HG02885 (cell line): ENCODE measurements at regions not wholly inside any gene's neighbourhood (a gene's known extent, or its start where the extent isn't known, plus 50 kb on each side); places are given as distances from the start of the nearest gene placed in this dataset.

Experiments used
- ATAC-seq: cut with Tn5 transposase; IDR thresholded peaks from one replicate; pipeline ENCODE4 v1.9.1; 2021; ENCODE audit warnings: mild to moderate bottlenecking; ENCODE audit not compliant: unreplicated experiment, poor library complexity

DNA sequence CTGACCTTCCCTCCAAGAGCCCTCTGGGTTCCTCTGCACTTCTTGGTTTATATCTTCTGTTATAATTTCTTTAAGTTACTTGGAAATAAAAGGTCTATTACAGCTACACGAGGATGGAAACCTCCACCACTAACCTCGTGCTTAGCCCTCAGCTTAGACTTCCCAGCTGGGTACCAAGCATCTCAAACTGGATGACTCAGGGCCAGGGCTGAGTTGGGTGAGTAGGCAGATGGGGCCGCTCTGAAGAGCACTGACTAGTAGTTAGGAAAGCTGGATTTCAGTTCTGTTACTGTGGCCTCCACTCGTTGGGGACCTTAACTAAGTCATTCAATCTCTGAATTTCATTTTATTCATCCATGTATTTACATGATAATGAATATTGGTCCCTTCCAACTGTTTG is 1036.6 kb downstream of the IGSF11 start:
- ATAC-seq: no peak

GRCh38 chr3:118000219-118000618 is 1034.4 kb downstream of the IGSF11 start:
- no peak for ATAC-seq

DNA sequence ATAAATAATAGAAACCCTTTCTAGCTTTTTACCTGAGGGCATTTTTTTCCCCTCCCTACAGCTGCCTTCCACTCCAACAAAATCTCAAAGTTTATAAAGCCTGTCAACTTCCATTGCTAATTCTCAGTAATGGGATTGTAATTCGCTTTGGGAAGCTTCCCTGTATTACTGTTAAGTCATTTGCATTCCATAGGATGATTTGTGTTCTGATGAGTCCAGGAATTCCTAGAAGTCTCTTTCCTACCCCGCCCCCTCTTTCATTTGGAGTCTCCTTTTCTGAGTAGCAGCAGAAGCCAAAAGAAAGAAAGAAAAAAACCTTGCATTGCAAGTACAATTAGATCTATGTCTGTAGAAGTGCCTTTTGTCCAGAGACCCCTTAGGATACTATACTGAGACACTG is 1033.3 kb downstream of the IGSF11 start:
- no peak for ATAC-seq

DNA sequence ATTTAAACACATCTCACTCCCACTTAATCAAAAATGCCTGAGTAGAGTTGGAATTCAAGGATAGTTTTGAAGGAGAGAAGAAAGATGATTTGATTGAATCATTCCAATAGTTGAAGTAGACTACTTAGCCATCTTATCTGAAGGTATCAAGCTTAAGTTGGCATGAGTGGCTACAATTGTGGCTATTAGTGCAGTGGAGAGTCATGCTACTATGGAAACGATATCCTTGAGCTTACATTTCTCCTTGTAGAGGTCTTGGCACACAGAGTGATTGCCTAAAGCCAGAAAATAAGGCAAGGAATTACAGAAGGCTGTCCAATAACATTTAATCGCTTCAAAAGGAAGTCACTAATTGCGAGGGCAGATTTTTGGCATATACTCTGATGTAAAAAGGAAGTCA is 1022.7 kb downstream of the IGSF11 start:
- ATAC-seq: no peak

DNA sequence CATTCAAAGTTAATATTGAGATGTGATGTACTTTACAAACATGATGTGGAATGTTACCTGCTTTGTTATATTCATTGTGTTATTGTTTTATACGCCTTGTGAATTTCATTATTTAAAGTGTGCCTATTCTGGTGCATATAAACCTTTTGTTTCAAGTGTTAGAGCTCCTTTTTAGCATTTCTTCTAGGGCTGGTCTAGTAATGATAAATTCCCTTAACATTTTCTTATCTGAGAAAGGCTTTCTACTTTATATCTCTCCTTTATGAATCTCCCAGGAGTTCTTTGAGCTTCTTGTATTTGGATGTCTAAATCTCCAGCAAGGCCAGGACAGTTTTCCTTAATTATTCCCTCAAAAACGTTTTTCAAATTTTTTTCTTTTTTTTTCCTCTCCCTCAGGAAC is 1005.6 kb downstream of the IGSF11 start:
- ATAC-seq: no peak

DNA sequence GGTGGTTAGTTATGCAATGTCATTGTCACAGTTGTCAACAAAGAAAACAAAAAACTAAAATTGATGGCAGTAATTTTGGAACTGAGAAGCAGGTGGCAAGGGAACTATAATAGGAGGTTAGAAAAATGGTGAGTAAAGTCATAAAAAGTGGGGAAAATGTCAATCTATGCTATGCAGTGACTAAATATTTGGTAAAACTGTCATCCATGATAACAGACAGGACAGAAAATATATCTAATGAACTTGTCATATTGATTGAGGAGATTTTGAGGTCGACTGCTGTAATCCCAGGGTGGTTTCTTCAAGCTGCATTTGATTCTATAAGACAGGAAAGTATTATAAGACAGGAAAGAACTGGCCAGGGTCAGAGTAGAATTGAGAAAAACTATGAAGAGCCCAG is 998.4 kb downstream of the IGSF11 start:
- ATAC-seq: no peak

DNA sequence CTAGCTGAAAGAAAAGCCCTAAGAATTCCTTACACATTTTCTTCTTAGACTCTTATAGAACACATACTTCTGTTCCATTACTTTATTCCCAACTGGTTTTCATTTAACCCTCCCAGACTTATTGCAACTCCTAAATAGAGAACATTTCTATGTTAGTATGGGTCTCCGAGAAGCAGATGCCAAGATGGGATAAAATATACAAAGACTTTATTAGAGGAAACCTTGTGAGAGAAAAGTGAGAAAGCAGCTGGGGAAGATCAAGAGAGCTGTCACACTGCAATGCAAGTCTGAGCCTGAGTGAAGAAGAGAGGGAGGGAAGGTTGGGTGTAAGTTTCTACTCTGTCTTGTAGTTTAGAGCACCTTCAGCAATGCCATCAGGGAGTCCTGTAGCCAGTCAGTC is 979.3 kb downstream of the IGSF11 start:
- no peak for ATAC-seq

- no peak for ATAC-seq
Measured at GRCh38 chr3:118057086-118057485, 977.6 kb downstream of the IGSF11 start.

GRCh38 chr3:118059096-118059495 is 975.5 kb downstream of the IGSF11 start:
- ATAC-seq: no peak

- no peak for ATAC-seq
Measured at GRCh38 chr3:118067439-118067838, 967.2 kb downstream of the IGSF11 start.

DNA sequence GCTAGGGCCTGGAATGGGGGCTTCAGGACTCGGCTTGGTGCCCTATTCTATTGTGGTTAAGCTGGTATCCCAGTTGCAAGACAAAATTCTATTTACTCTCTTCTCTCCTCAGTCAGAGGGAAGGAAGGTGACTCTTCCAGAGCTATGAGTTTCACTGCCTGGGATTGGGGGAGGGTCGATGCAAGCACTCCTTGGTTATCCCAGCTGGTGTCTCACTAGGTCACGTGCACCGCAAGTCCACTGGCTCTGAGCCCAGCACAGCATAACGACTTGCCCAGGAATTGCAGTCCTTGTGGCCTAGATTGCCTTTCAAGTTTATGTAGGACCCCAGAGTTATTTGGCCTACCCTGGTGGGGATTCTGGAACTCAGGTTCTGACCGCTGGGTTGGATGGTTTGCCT is 958.8 kb downstream of the IGSF11 start:
- no peak for ATAC-seq

- no peak for ATAC-seq
Measured at GRCh38 chr3:118077332-118077731, 957.3 kb downstream of the IGSF11 start.

DNA sequence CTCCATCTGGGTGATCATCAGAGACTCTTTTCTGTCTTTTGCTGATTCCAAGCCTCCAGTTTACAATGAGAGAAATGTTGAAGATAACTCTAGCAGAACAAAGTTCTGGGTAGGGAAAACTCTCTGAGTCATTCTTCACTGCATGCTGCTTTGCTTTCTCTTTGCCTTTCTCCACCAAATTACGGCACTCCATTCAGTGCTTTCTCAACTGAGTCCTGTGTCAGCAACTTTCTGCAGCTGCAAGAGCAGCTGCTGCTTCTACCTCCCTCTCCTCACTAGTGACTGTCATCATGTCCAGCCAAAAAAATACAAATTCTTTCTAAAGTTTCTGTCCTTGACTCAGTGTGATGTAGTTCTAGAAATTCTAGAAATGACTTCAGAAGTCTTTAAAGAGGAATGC is 953.8 kb downstream of the IGSF11 start:
- ATAC-seq: no peak

GRCh38 chr3:118088696-118089095 is 946.0 kb downstream of the IGSF11 start:
- ATAC-seq: no peak

DNA sequence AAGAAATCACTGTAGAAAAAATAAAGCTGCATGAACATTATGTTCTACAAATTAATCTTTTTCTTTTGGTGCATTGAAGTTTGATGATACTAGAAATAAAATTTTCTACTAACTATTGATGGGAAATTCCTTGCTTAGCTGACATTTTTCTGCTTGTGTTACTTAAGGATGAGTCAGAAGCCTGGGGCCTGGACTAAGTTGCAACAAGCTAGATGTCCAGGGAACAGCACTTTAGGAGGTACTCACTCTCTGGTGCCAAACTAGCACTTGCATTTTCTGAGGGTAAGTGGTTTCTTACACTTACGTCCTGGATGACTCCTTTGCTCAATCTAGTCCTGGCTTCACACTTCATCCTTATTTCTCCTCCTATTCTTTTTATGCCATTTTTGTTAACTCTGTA is 945.1 kb downstream of the IGSF11 start:
- no peak for ATAC-seq

DNA sequence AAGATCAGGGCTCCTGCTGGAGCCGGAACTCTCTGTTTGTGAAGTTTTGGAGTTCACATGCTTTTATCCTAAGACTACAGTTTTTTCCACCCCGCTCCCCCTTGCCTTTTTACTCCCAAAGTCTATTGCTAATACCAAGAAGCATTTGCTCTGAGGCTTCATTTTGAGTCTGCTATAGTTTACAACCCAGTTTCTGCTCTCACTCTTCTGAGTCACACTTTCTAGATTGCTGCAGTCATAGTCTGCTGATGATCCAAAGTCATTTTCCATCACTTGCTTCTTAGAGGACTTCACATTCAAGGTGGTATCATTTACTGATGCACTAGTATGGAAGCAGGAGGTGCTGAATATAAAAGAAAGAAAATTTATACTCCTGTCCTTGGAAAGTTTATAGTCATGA is 937.4 kb downstream of the IGSF11 start:
- ATAC-seq: no peak

DNA sequence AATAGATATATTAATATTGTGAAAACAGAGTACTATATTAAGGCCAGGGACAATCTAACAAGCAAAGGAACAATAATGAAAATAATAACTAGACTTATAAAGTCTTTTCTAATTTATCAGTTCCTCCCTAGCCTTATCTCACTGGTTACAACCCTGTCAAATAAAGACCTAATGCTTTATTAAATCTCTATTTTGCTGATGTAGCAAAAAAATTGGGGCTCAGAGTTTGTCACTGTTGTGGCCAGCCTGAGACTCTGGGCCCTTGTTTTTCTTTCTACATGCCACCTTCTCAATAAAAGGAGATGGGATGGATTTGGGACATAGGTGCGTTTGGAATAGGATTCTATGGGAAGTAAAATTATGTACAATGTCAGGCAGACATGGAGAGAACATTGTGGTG is 937.0 kb downstream of the IGSF11 start:
- no peak for ATAC-seq

DNA sequence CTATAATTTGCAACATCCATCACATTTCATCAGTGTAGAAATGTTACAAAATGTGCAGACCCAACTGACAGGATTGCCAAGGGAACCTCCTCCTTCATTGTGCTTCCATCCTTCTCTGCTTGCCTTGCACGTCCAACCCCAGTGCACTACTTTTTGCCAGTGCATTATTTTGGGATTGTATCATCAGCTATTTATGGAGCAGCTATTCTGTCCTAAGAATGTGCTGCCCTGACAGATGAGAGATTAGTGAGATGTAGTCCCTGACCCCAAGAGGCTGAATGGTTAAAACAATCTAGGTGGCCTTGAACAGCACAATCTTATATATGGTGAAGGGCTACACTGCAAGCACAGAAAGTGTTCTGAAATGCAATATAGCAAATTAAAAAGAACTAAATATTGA is 935.8 kb downstream of the IGSF11 start:
- ATAC-seq: no peak

DNA sequence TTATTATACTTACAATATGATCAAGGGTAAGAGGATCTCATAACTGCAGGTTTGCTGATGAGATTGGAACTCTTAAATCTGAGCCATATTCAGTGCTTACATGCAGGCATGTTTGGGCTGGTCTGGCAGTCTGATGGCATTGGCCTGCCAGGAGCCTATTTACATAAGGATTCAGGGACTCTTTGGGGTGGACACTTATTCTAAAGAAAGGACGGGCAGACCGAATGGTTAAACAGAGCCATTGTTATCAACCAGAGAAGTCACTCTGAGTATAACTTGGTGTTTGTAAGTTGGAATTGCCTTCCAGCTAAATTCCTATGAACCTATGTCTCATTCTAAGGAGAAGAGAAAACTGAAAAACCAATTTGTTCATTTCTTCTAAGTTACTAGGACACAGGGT is 932.8 kb downstream of the IGSF11 start:
- ATAC-seq: no peak

GRCh38 chr3:118102737-118103136 is 931.9 kb downstream of the IGSF11 start:
- ATAC-seq: peak; percentile 57

DNA sequence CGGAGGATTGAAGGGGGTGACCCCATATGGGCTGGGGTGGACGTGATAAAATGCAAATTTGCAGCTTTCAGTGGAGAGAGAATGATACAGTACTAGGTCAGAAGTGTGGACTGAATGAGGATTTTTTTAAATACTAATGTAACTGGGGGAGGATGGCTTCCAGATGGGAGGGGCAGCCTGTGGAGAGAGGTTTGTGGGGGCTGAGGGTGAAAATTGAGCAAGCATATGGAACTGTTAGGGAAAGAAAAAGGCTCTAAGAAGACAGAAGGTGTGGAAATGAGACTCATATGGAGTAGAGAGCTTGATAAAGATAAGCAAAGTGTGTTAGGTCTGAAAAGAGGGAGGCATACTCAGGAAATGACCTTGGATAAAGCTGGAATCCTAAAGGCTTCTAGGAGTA is 926.4 kb downstream of the IGSF11 start:
- ATAC-seq: no peak

DNA sequence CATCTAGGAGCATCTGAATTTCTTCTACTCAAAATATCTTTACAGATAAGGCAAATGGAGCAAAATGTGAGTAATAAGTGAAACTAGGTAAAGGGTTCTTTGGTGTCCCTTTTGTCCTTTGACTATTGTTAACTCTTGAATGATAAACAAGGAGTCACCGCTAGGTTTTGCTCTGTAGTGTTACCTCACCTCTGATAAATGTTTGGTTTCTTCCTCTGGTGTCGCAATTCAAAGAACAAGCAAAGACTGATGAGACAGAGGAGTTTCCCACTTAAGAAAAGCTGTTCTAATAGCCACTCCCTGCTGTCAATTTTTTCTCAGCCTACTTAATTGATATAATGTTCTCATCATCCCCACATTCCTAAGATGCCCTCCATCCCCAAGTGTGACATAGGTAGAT is 925.9 kb downstream of the IGSF11 start:
- ATAC-seq: no peak

GRCh38 chr3:118110211-118110610 is 924.4 kb downstream of the IGSF11 start:
- ATAC-seq: no peak
